DOHH2 (cell line): ENCODE measurements at regions not wholly inside any gene's neighbourhood (a gene's known extent, or its start where the extent isn't known, plus 50 kb on each side); places are given as distances from the start of the nearest gene placed in this dataset.

ENCODE experiments used
- CTCF ChIP-seq: fragments of 200-600 bp; sonication (generic); IDR thresholded peaks from one replicate; pipeline ENCODE4 v1.5.1; 2014; ENCODE audit warnings: antibody characterized with exemption, mild to moderate bottlenecking, low read depth, low read length; ENCODE audit not compliant: poor library complexity, severe bottlenecking
- EZH2phosphoT487 ChIP-seq: fragments of 200-600 bp; sonication (generic); IDR thresholded peaks from 2 replicates; pipeline ENCODE4 v1.6.1; 2017; ENCODE audit warnings: borderline replicate concordance, mild to moderate bottlenecking, antibody characterized with exemption, low read length, moderate library complexity, mixed read lengths

GRCh38 chrX:127317159-127317558 is 497.6 kb downstream of the PRR32 start:
- TF ChIP-seq CTCF (no peak), EZH2phosphoT487 (no peak)
